HepG2 (cell line): ENCODE measurements at regions not wholly inside any gene's neighbourhood (a gene's known extent, or its start where the extent isn't known, plus 50 kb on each side); places are given as distances from the start of the nearest gene placed in this dataset.

Experiments
- ATAC-seq: fragments of 200-7000 bp; cut with Tn5 transposase; 3 replicates; pipeline ENCODE4 v1.9.1; 2020; ENCODE audit warnings: mild to moderate bottlenecking, moderate library complexity
- BruUV-seq: library from RNA; stranded (reverse); fragments of 400-500 nt; replicated peaks from 2 replicates; lab custom pipeline; 2021; lab: Mats Ljungman, UMichigan
- CTCF ChIA-PET: fragments of 300-600 bp; formaldehyde crosslinking; extraction: SDS; loops from one replicate; lab custom pipeline; 2021; ENCODE audit warnings: low total read pairs, inconsistent platforms, low intra/inter-chr PET ratio; lab: Yijun Ruan, JAX
- POLR2A ChIA-PET: fragments of 350-600 bp; sonication (Branson Sonifier 250); formaldehyde crosslinking; loops from one replicate; lab custom pipeline; 2020; ENCODE audit warnings: antibody characterized with exemption, inconsistent platforms; lab: Yijun Ruan, JAX
- DNase-seq: peaks from one replicate; pipeline ENCODE4 v3.0.0-alpha.2; 2015; ENCODE audit warnings: low spot score
- FAIRE-seq: peaks from 3 replicates; lab custom pipeline; 2011; peaks lifted over from hg19 to GRCh38; lab: Jason Lieb, UNC
- H2AFZ ChIP-seq: one replicate; pipeline ENCODE4 v1.6.1; 2011; ENCODE audit warnings: low read length, inconsistent platforms
- H3K27ac ChIP-seq: fragments of 300-600 bp; 3 replicates; pipeline ENCODE4 v1.8.0; 2011; ENCODE audit warnings: mixed run types, mild to moderate bottlenecking, mixed read lengths, low read length, inconsistent platforms; ENCODE audit not compliant: insufficient read depth; ENCODE audit errors: extremely low read length
- H3K27me3 ChIP-seq, 2 experiments: fragments of 200-600 bp in 1 of 2; 2 replicates in 1 of 2; 3 replicates in 1 of 2; pipeline versions ENCODE4 v1.6.0 to v1.8.0; 2011; ENCODE audit warnings: low read length in 2 of 2, mild to moderate bottlenecking in 2 of 2, moderate library complexity in 2 of 2, inconsistent platforms in 1 of 2; ENCODE audit not compliant: insufficient read depth in 2 of 2, control insufficient read depth in 1 of 2
- H3K36me3 ChIP-seq, 2 experiments: fragments of 200-600 bp in 1 of 2; replicated peaks in 1 of 2; 2 replicates in 1 of 2; 3 replicates in 1 of 2; pipeline versions ENCODE4 v1.5.1 to v1.8.0; 2011; ENCODE audit warnings: low read length in 2 of 2, inconsistent platforms in 1 of 2; ENCODE audit not compliant: insufficient read depth in 2 of 2, control insufficient read depth in 1 of 2
- H3K4me1 ChIP-seq: 2 replicates; pipeline ENCODE4 v1.5.1; 2012; ENCODE audit warnings: low read length, inconsistent platforms; ENCODE audit not compliant: insufficient read depth
- H3K4me2 ChIP-seq: 2 replicates; pipeline ENCODE4 v1.6.0; 2011; ENCODE audit warnings: low read depth, low read length, inconsistent platforms
- H3K4me3 ChIP-seq, 3 experiments: fragments of 200-600 bp in 1 of 3; sonication (generic), shearing (Covaris generic) in 1 of 3; replicated peaks in 1 of 3; 2 replicates each; pipeline ENCODE4 v1.5.1; 2011 to 2016; ENCODE audit warnings: low read length in 3 of 3, inconsistent platforms in 2 of 3, low read depth in 2 of 3, mild to moderate bottlenecking in 2 of 3, control low read depth in 1 of 3, mixed read lengths in 1 of 3; ENCODE audit not compliant: insufficient read depth in 1 of 3
- H3K79me2 ChIP-seq: one replicate; pipeline ENCODE4 v1.6.1; 2011; ENCODE audit warnings: low read length, inconsistent platforms; ENCODE audit not compliant: insufficient read depth
- H3K9ac ChIP-seq: 2 replicates; pipeline ENCODE4 v1.6.0; 2011; ENCODE audit warnings: mild to moderate bottlenecking, low read depth, low read length, inconsistent platforms; ENCODE audit not compliant: insufficient read depth
- H3K9me3 ChIP-seq: 2 replicates; pipeline ENCODE4 v1.5.1; 2012; ENCODE audit warnings: mild to moderate bottlenecking, low read length
- H4K20me1 ChIP-seq: 2 replicates; pipeline ENCODE4 v1.6.0; 2011; ENCODE audit warnings: inconsistent platforms, mild to moderate bottlenecking, low read length, moderate library complexity; ENCODE audit not compliant: insufficient read depth
- ADNP ChIP-seq: sonication (generic); formaldehyde crosslinking; IDR thresholded peaks from 2 replicates; pipeline ENCODE4 v1.4.0; 2020; ENCODE audit warnings: missing genetic modification reagents
- ELF3 ChIP-seq: IDR thresholded peaks from 2 replicates; pipeline ENCODE4 v1.6.1; 2016; ENCODE audit warnings: missing genetic modification reagents, missing compliant biosample characterization
- HES4 ChIP-seq: sonication (generic); formaldehyde crosslinking; IDR thresholded peaks from 2 replicates; pipeline ENCODE4 v1.9.0; 2021; ENCODE audit warnings: mild to moderate bottlenecking, missing genetic modification reagents, borderline replicate concordance
- RCOR2 ChIP-seq: IDR thresholded peaks from 2 replicates; pipeline ENCODE4 v1.6.1; 2016; ENCODE audit warnings: missing biosample characterization, missing genetic modification reagents
- SNAPC2 ChIP-seq: sonication (generic); formaldehyde crosslinking; IDR thresholded peaks from 2 replicates; pipeline ENCODE4 v1.8.1; 2022; ENCODE audit warnings: mild to moderate bottlenecking, missing genetic modification reagents
- SPEN ChIP-seq: sonication (generic); formaldehyde crosslinking; IDR thresholded peaks from 2 replicates; pipeline ENCODE4 v1.5.1; 2020; ENCODE audit warnings: low read depth, mild to moderate bottlenecking, missing genetic modification reagents
- TBX2 ChIP-seq: sonication (generic); formaldehyde crosslinking; IDR thresholded peaks from 2 replicates; pipeline ENCODE4 v1.5.0; 2020; ENCODE audit warnings: missing genetic modification reagents, mild to moderate bottlenecking, borderline replicate concordance
- TSC22D2 ChIP-seq: sonication (generic); formaldehyde crosslinking; IDR thresholded peaks from 2 replicates; pipeline ENCODE4 v1.5.1; 2020; ENCODE audit warnings: missing genetic modification reagents, mild to moderate bottlenecking, borderline replicate concordance
- ZEB1 ChIP-seq: IDR thresholded peaks from 2 replicates; pipeline ENCODE4 v1.6.1; 2012; ENCODE audit warnings: mild to moderate bottlenecking, low read depth, inconsistent platforms; ENCODE audit not compliant: insufficient replicate concordance
- ZFAT ChIP-seq: sonication (generic); formaldehyde crosslinking; conservative IDR thresholded peaks from 2 replicates; pipeline ENCODE4 v1.8.1; 2023; ENCODE audit warnings: missing genetic modification reagents, inconsistent platforms
- ZNF138 ChIP-seq: sonication (generic); formaldehyde crosslinking; IDR thresholded peaks from 2 replicates; pipeline ENCODE4 v1.5.0; 2020; ENCODE audit warnings: mild to moderate bottlenecking, low read depth, missing genetic modification reagents
- ZNF251 ChIP-seq: sonication (generic); formaldehyde crosslinking; IDR thresholded peaks from 2 replicates; pipeline ENCODE4 v1.9.0; 2021; ENCODE audit warnings: mild to moderate bottlenecking, missing genetic modification reagents
- ZNF430 ChIP-seq: sonication (generic); formaldehyde crosslinking; IDR thresholded peaks from 2 replicates; pipeline ENCODE4 v1.9.0; 2021; ENCODE audit warnings: mild to moderate bottlenecking, missing genetic modification reagents
- ZNF790 ChIP-seq: sonication (generic); formaldehyde crosslinking; IDR thresholded peaks from 2 replicates; pipeline ENCODE4 v1.8.0; 2022; ENCODE audit warnings: missing genetic modification reagents, mild to moderate bottlenecking, borderline replicate concordance
- WGBS: methylation state at CpG from one replicate; pipeline ENCODE4 v1.1.6; 2017; ENCODE audit warnings: low lambda C conversion rate; 5-methylcytosine and 5-hydroxymethylcytosine counted together
- in situ Hi-C: cut with HindIII; loops from 2 replicates; pipeline ENCODE4 v1.10.0; 2017; ENCODE audit warnings: low pct_unique_long_range_greater_than_20kb; ENCODE audit not compliant: extremely low pct_ligation_motif_present
- intact Hi-C: fragments of 100-400 bp; cut with micrococcal nuclease; formaldehyde crosslinking; loops from one replicate; pipeline ENCODE4 v1.10.0; 2022; ENCODE audit not compliant: unreplicated experiment

GRCh38 chr3:59567661-59568060 lies 517.8 kb upstream of the CFAP20DC start:
- no peak for ATAC-seq
- in situ Hi-C loops (no loop called here), intact Hi-C loops (no loop called here)
- FAIRE-seq = no peak
- no peak for DNase-seq
- H2AFZ ChIP-seq = no peak overlapping the region
- H3K4me3 ChIP-seq = no peak overlapping the region
- 0% methylated on average over 2 of the region's 2 CpGs for WGBS
- no peak for TF ChIP-seq ELF3 (CRISPR knock-in tag)
- TF ChIP-seq ZNF430 = no peak
- TF ChIP-seq ADNP = no peak
- no peak for TF ChIP-seq ZEB1
- TF ChIP-seq ZNF251 = no peak
- no peak for TF ChIP-seq TBX2 (CRISPR knock-in tag)
- TF ChIP-seq ZNF138 (CRISPR knock-in tag) = no peak
- TF ChIP-seq ZNF790 (CRISPR knock-in tag) = no peak
- TF ChIP-seq HES4 (CRISPR knock-in tag) = no peak
- no peak for TF ChIP-seq SPEN
- TF ChIP-seq TSC22D2 (CRISPR knock-in tag) = no peak
- no peak for TF ChIP-seq SNAPC2 (CRISPR knock-in tag)
- no peak for TF ChIP-seq ZFAT (CRISPR knock-in tag)
- no peak for TF ChIP-seq RCOR2
- ChIA-PET CTCF (no interaction called here), POLR2A (no interaction called here)
- H4K20me1 ChIP-seq = no peaks in the 10 kb centered on the region
- H3K27me3 ChIP-seq = peaks cover 0 to 2% of the 10 kb centered on the region in 2 experiments; a peak in 1 of 5 replicates
- no peaks in the 10 kb centered on the region for H3K9me3 ChIP-seq
- H3K4me2 ChIP-seq = no peak overlapping the region
- no peak overlapping the region for H3K27ac ChIP-seq
- no peak overlapping the region for H3K9ac ChIP-seq
- no peaks in the 10 kb centered on the region for H3K4me1 ChIP-seq
- no peaks in the 10 kb centered on the region for H3K36me3 ChIP-seq
- BruUV-seq = no TSS peak
- no peaks in the 10 kb centered on the region for H3K79me2 ChIP-seq
